GM23338 (cell line): ENCODE measurements at regions not wholly inside any gene's neighbourhood (a gene's known extent, or its start where the extent isn't known, plus 50 kb on each side); places are given as distances from the start of the nearest gene placed in this dataset.

Source experiments
- ATAC-seq: fragments of 200-7000 bp; cut with Tn5 transposase; 3 replicates; pipeline ENCODE4 v1.9.1; 2020
- DNase-seq: peaks from one replicate; pipeline ENCODE4 v3.0.0-alpha.2; 2015; ENCODE audit warnings: low spot score
- H2AFZ ChIP-seq: fragments of 200-600 bp; sonication (generic); 2 replicates; pipeline ENCODE4 v1.8.0; 2016; ENCODE audit warnings: antibody characterized with exemption, mild to moderate bottlenecking, moderate library complexity
- H3F3A ChIP-seq: fragments of 200-600 bp; sonication (generic); replicated peaks from 2 replicates; pipeline ENCODE4 v1.8.0; 2017; ENCODE audit warnings: antibody characterized with exemption, mixed run types, low read depth
- H3K27ac ChIP-seq: fragments of 200-600 bp; sonication (generic); 2 replicates; pipeline ENCODE4 v1.6.1; 2016; ENCODE audit warnings: low read depth
- H3K27me3 ChIP-seq: fragments of 200-600 bp; sonication (generic); 2 replicates; pipeline ENCODE4 v1.8.0; 2016; ENCODE audit warnings: mild to moderate bottlenecking, mixed run types, moderate library complexity; ENCODE audit not compliant: insufficient read depth
- H3K36me3 ChIP-seq: fragments of 200-600 bp; sonication (generic); 2 replicates; pipeline ENCODE4 v1.8.0; 2016; ENCODE audit warnings: mild to moderate bottlenecking; ENCODE audit not compliant: insufficient read depth
- H3K4me1 ChIP-seq: fragments of 200-600 bp; sonication (generic); 2 replicates; pipeline ENCODE4 v1.8.0; 2016; ENCODE audit warnings: mild to moderate bottlenecking, moderate library complexity; ENCODE audit not compliant: insufficient read depth
- H3K4me2 ChIP-seq: fragments of 200-600 bp; sonication (generic); 2 replicates; pipeline ENCODE4 v1.7.1; 2017; ENCODE audit warnings: mixed run types
- H3K4me3 ChIP-seq: fragments of 200-600 bp; sonication (generic); 2 replicates; pipeline ENCODE4 v1.6.1; 2016; ENCODE audit warnings: mixed run types
- H3K79me2 ChIP-seq: fragments of 200-600 bp; sonication (generic); replicated peaks from 2 replicates; pipeline ENCODE4 v1.8.0; 2017; ENCODE audit warnings: mild to moderate bottlenecking; ENCODE audit not compliant: insufficient read depth
- H3K9me2 ChIP-seq: fragments of 200-600 bp; sonication (generic); 2 replicates; pipeline ENCODE4 v1.8.0; 2017; ENCODE audit not compliant: insufficient read depth
- H4K20me1 ChIP-seq: fragments of 200-600 bp; sonication (generic); replicated peaks from 2 replicates; pipeline ENCODE4 v1.8.0; 2017; ENCODE audit warnings: mild to moderate bottlenecking; ENCODE audit not compliant: insufficient read depth
- H3K27ac Mint-ChIP-seq: 2 replicates; pipeline ENCODE4 v1.8.0; 2020; ENCODE audit warnings: inconsistent platforms, mild to moderate bottlenecking, moderate library complexity, mixed read lengths
- H3K27me3 Mint-ChIP-seq: 3 replicates; pipeline ENCODE4 v1.8.0; 2022; ENCODE audit warnings: low read depth, mild to moderate bottlenecking, moderate library complexity, mixed read lengths, inconsistent platforms; ENCODE audit not compliant: insufficient read depth, poor library complexity
- H3K36me3 Mint-ChIP-seq: 3 replicates; pipeline ENCODE4 v1.8.0; 2021; ENCODE audit warnings: low read depth, mild to moderate bottlenecking, inconsistent platforms, moderate library complexity, mixed read lengths
- H3K4me1 Mint-ChIP-seq: 3 replicates; pipeline ENCODE4 v1.8.0; 2020; ENCODE audit warnings: mild to moderate bottlenecking, inconsistent platforms, mixed read lengths
- H3K4me3 Mint-ChIP-seq: 3 replicates; pipeline ENCODE4 v1.8.0; 2021; ENCODE audit warnings: moderate library complexity, mild to moderate bottlenecking, inconsistent platforms, mixed read lengths
- H3K9me3 Mint-ChIP-seq: 3 replicates; pipeline ENCODE4 v1.8.0; 2020; ENCODE audit warnings: moderate library complexity, mild to moderate bottlenecking, inconsistent platforms, mixed read lengths
- CREB1 ChIP-seq: fragments of 250-450 bp; sonication (Bioruptor Pico); IDR thresholded peaks from 2 replicates; pipeline ENCODE4 v1.5.0; 2020; ENCODE audit warnings: low read depth, mild to moderate bottlenecking, moderate library complexity
- EZH2 ChIP-seq: fragments of 200-600 bp; sonication (generic); IDR thresholded peaks from one replicate; pipeline ENCODE4 v1.8.0; 2017; ENCODE audit warnings: antibody characterized with exemption, mild to moderate bottlenecking, low read depth; ENCODE audit not compliant: unreplicated experiment
- EZH2phosphoT487 ChIP-seq: fragments of 200-600 bp; sonication (generic); IDR thresholded peaks from one replicate; pipeline ENCODE4 v1.8.1; 2018; ENCODE audit warnings: antibody characterized with exemption; ENCODE audit not compliant: unreplicated experiment
- JUNB ChIP-seq: IDR thresholded peaks from one replicate; pipeline ENCODE4 v1.6.1; 2016; ENCODE audit warnings: antibody characterized with exemption; ENCODE audit not compliant: unreplicated experiment
- NANOG ChIP-seq: IDR thresholded peaks from 2 replicates; pipeline ENCODE4 v1.6.1; 2016; ENCODE audit warnings: antibody characterized with exemption, borderline replicate concordance
- POLR2AphosphoS5 ChIP-seq: IDR thresholded peaks from 2 replicates; pipeline ENCODE4 v1.6.1; 2016; ENCODE audit warnings: antibody characterized with exemption, low read depth
- REST ChIP-seq: IDR thresholded peaks from one replicate; pipeline ENCODE4 v1.6.1; 2018; ENCODE audit warnings: antibody characterized with exemption; ENCODE audit not compliant: unreplicated experiment
- STAT1 ChIP-seq: IDR thresholded peaks from one replicate; pipeline ENCODE4 v1.6.1; 2016; ENCODE audit warnings: antibody characterized with exemption; ENCODE audit not compliant: unreplicated experiment
- ZNF114 ChIP-seq: fragments of 250-450 bp; sonication (Bioruptor Pico); IDR thresholded peaks from 2 replicates; pipeline ENCODE4 v1.5.0; 2020; ENCODE audit warnings: mild to moderate bottlenecking, moderate library complexity
- ZNF331 ChIP-seq: fragments of 250-450 bp; sonication (Bioruptor Pico); IDR thresholded peaks from 2 replicates; pipeline ENCODE4 v1.5.0; 2020; ENCODE audit warnings: low read depth, mild to moderate bottlenecking, moderate library complexity
- ZNF462 ChIP-seq: fragments of 250-450 bp; sonication (Bioruptor Pico); IDR thresholded peaks from 2 replicates; pipeline ENCODE4 v1.5.0; 2020; ENCODE audit warnings: mild to moderate bottlenecking, moderate library complexity
- TF ChIP-seq, protein P1 (sequence below): IDR thresholded peaks from 2 replicates; pipeline ENCODE4 v1.6.1; 2016; ENCODE audit warnings: antibody characterized with exemption
- TF ChIP-seq, protein P2 (sequence below), 2 experiments: fragments of 200-600 bp in 1 of 2; sonication (generic) in 1 of 2; conservative IDR thresholded peaks; 2 replicates each; pipeline versions ENCODE4 v1.5.1 to v1.6.1; 2016 to 2017; ENCODE audit warnings: antibody characterized with exemption in 2 of 2, low read depth in 2 of 2, mild to moderate bottlenecking in 2 of 2, moderate library complexity in 1 of 2

DNA sequence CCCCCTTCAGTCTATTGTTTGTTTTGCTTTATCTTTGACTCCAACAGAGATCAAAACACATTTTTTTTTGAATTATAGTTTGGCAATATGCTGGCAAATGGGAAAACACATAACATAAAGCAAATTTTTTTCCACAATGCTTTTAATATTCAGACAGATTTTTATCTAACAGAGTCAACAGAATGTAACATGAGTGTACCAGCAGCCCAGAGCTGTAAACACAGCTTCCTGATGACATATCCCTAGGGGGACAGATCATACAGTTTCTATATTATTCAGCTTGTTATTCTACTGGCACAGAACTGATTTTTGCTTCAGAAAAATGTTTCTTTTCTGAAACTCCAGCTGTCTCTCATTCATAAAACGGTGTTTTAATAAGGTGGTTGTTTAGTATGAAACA is 168.8 kb downstream of the OLFM4 start:
- no peaks in the 10 kb centered on the region for H3K36me3 ChIP-seq
- DNase-seq (no peak), ATAC-seq (no peak)
- H3K4me3 ChIP-seq, result no peak overlapping the region
- H3K9me2 ChIP-seq, result no peaks in the 10 kb centered on the region
- no peaks in the 10 kb centered on the region for H3K79me2 ChIP-seq
- H3K4me1 ChIP-seq, result no peaks in the 10 kb centered on the region
- peaks cover 34% of the 10 kb centered on the region for H3K27me3 ChIP-seq
- H3K9me3 Mint-ChIP-seq, result no peaks in the 10 kb centered on the region
- no peak overlapping the region for H3K27ac ChIP-seq
- no peak overlapping the region for H3K27ac Mint-ChIP-seq
- H3K4me2 ChIP-seq, result no peak overlapping the region
- no peaks in the 10 kb centered on the region for H3F3A ChIP-seq
- no peak overlapping the region for H2AFZ ChIP-seq
- H4K20me1 ChIP-seq, result no peaks in the 10 kb centered on the region
- no peak overlapping the region for H3K4me3 Mint-ChIP-seq
- no peak for TF ChIP-seq EZH2phosphoT487
- no peak for TF ChIP-seq NANOG
- no peak for TF ChIP-seq CREB1 (CRISPR knock-in tag)
- TF ChIP-seq, protein P1, sequence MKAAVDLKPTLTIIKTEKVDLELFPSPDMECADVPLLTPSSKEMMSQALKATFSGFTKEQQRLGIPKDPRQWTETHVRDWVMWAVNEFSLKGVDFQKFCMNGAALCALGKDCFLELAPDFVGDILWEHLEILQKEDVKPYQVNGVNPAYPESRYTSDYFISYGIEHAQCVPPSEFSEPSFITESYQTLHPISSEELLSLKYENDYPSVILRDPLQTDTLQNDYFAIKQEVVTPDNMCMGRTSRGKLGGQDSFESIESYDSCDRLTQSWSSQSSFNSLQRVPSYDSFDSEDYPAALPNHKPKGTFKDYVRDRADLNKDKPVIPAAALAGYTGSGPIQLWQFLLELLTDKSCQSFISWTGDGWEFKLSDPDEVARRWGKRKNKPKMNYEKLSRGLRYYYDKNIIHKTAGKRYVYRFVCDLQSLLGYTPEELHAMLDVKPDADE, result no peak
- no peak for TF ChIP-seq STAT1
- TF ChIP-seq EZH2, result no peak
- TF ChIP-seq REST, result no peak
- no peak for TF ChIP-seq ZNF114 (CRISPR knock-in tag)
- TF ChIP-seq, protein P2, sequence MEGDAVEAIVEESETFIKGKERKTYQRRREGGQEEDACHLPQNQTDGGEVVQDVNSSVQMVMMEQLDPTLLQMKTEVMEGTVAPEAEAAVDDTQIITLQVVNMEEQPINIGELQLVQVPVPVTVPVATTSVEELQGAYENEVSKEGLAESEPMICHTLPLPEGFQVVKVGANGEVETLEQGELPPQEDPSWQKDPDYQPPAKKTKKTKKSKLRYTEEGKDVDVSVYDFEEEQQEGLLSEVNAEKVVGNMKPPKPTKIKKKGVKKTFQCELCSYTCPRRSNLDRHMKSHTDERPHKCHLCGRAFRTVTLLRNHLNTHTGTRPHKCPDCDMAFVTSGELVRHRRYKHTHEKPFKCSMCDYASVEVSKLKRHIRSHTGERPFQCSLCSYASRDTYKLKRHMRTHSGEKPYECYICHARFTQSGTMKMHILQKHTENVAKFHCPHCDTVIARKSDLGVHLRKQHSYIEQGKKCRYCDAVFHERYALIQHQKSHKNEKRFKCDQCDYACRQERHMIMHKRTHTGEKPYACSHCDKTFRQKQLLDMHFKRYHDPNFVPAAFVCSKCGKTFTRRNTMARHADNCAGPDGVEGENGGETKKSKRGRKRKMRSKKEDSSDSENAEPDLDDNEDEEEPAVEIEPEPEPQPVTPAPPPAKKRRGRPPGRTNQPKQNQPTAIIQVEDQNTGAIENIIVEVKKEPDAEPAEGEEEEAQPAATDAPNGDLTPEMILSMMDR (conservative IDR thresholded peaks at IDR 0.05; ENCODE audit: low read depth in 2 of 2), result no peak
- TF ChIP-seq POLR2AphosphoS5, result no peak
- TF ChIP-seq JUNB, result no peak
- no peak for TF ChIP-seq ZNF331 (CRISPR knock-in tag)
- TF ChIP-seq ZNF462, result no peak
- H3K4me1 Mint-ChIP-seq, result no peaks in the 10 kb centered on the region; the same call in 2 of the 3 replicates
- H3K27me3 Mint-ChIP-seq, result peaks cover 23% of the 10 kb centered on the region
- no peaks in the 10 kb centered on the region for H3K36me3 Mint-ChIP-seq
